Activated naive CD4-positive, alpha-beta T cell treated with anti-CD3 and anti-CD28 coated beads for 36 hours (primary cell): ENCODE measurements at regions not wholly inside any gene's neighbourhood (a gene's known extent, or its start where the extent isn't known, plus 50 kb on each side); places are given as distances from the start of the nearest gene placed in this dataset.

Experiments used
- CTCF ChIA-PET: fragments of 350-600 bp; sonication (Branson Sonifier 250); formaldehyde crosslinking; loops from one replicate; lab custom pipeline; 2021; ENCODE audit warnings: antibody characterized with exemption; lab: Charles Lee
- DNase-seq: peaks from one replicate; pipeline ENCODE4 v3.0.0-alpha.2; 2020
- H3K27ac Mint-ChIP-seq: one replicate; pipeline ENCODE4 v1.8.0; 2021; ENCODE audit warnings: mild to moderate bottlenecking, mixed read lengths
- H3K27me3 Mint-ChIP-seq: one replicate; pipeline ENCODE4 v1.8.0; 2021; ENCODE audit warnings: low read depth, mixed read lengths
- H3K36me3 Mint-ChIP-seq: one replicate; pipeline ENCODE4 v1.8.0; 2021; ENCODE audit warnings: low read depth, mixed read lengths
- H3K4me1 Mint-ChIP-seq: one replicate; pipeline ENCODE4 v1.8.0; 2021; ENCODE audit warnings: low read depth, mixed read lengths
- H3K4me3 Mint-ChIP-seq: one replicate; pipeline ENCODE4 v1.8.0; 2021; ENCODE audit warnings: mild to moderate bottlenecking, moderate library complexity, mixed read lengths
- H3K9me3 Mint-ChIP-seq: one replicate; pipeline ENCODE4 v1.8.0; 2021; ENCODE audit warnings: mixed read lengths
- intact Hi-C: fragments of 100-400 bp; cut with micrococcal nuclease; formaldehyde crosslinking; loops from one replicate; pipeline ENCODE4 v1.15.1; 2023

DNA sequence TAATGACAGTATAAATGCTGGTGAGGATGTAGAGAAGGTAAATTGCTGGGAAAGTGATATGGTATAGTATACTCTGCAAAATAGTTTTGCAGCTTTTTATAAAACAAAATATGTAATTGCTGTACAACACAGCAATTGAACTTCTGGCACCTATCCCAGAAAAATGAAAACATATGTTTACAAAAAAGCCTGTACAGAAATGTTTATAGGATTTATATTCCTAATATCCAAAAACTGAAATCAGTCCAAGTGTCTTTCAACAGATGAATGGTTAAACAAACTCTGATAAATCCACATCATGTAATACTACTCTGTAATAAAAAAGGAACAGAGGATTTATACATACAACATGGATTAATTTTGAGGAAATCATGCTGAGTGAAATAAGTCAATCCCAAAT is 198.4 kb upstream of the ACTRT1 start:
- DNase-seq: no peak

DNA sequence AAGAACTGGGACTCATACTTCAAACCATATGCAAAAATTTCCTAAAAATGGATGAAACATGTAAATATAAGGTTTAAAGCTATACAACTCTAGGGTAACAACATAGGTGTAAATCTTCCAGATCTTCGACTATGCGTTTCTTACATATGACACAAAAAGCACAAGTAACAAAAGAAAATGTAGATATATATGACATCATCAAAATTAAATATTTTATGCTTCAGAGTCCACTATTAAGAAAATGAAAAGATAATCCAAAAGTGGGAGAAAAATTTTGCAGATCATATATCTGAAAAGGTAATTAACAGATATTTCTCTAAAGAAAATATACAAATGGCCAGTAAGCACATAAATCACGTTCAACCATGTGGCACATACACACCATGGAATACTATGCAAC is 164.2 kb upstream of the ACTRT1 start:
- H3K9me3 Mint-ChIP-seq: peaks cover 3% of the 10 kb centered on the region
- no peaks in the 10 kb centered on the region for H3K4me1 Mint-ChIP-seq
- CTCF ChIA-PET: no interaction called here
- H3K27me3 Mint-ChIP-seq: no peaks in the 10 kb centered on the region
- H3K27ac Mint-ChIP-seq: no peak overlapping the region
- no peak for DNase-seq
- no peak overlapping the region for H3K4me3 Mint-ChIP-seq
- no peaks in the 10 kb centered on the region for H3K36me3 Mint-ChIP-seq
- intact Hi-C loops: no loop called here

More for the DNA sequence above, 198.4 kb upstream of the ACTRT1 start:
- Mint-ChIP-seq H3K9me3 (peaks cover 2% of the 10 kb centered on the region), H3K4me3 (no peak overlapping the region), H3K36me3 (no peaks in the 10 kb centered on the region), H3K27ac (no peak overlapping the region), H3K27me3 (no peaks in the 10 kb centered on the region), H3K4me1 (no peaks in the 10 kb centered on the region)
- intact Hi-C loops: no loop called here
- CTCF ChIA-PET: no interaction called here

DNA sequence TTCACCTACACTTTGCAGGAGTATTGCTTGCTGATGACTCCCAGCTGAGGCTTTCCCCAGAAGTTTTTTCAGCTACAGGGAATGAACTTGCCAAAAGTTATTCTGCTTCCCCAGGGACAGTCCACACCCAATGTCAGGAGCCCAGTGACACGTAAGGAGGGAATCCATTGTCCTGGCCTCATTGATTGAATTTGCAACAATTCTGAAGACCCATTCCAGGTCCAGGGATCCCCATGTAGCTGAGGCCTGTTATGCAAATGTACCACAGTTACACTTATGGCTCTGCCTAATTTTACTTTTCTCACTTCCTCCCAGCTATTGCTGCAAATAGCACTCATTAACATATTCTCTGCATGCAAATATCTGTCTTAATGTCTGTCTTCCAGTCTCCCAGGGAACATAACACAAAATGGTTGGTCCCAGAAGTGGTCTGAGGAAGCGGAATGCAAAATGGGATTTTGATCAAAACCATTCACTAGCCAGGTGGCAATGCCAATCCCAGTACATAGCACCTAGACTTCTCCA is 113.7 kb upstream of the ACTRT1 start:
- CTCF ChIA-PET: no interaction called here
- intact Hi-C loops: no loop called here
- H3K4me3 Mint-ChIP-seq: no peak overlapping the region
- no peaks in the 10 kb centered on the region for H3K9me3 Mint-ChIP-seq
- H3K27me3 Mint-ChIP-seq: no peaks in the 10 kb centered on the region
- no peak for DNase-seq
- H3K4me1 Mint-ChIP-seq: no peaks in the 10 kb centered on the region
- H3K27ac Mint-ChIP-seq: no peak overlapping the region
- no peaks in the 10 kb centered on the region for H3K36me3 Mint-ChIP-seq

DNA sequence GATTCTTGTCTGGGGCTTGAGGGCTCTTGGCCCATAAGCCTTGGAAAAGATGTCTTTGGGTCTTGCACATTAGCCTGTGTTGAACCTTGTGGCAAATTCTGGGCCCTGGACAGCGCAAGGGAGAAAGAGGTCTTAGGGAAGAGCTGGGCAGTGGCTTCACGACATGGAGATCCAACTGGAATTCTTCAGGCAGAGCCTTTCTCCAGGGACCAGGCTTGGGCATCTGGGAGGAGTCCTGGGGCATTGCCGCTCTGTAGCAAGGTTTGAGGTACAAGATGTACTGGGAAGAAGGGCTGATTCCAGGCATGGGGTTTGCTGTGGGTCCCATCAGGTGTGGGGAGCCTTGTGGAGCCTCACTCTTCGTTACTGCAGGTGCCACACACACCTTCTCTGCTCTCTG is 104.0 kb upstream of the ACTRT1 start:
- Mint-ChIP-seq H3K27ac (no peak overlapping the region), H3K9me3 (no peaks in the 10 kb centered on the region), H3K36me3 (no peaks in the 10 kb centered on the region), H3K27me3 (no peaks in the 10 kb centered on the region), H3K4me3 (no peak overlapping the region), H3K4me1 (no peaks in the 10 kb centered on the region)
- CTCF ChIA-PET: no interaction called here
- intact Hi-C loops: no loop called here
- no peak for DNase-seq

DNA sequence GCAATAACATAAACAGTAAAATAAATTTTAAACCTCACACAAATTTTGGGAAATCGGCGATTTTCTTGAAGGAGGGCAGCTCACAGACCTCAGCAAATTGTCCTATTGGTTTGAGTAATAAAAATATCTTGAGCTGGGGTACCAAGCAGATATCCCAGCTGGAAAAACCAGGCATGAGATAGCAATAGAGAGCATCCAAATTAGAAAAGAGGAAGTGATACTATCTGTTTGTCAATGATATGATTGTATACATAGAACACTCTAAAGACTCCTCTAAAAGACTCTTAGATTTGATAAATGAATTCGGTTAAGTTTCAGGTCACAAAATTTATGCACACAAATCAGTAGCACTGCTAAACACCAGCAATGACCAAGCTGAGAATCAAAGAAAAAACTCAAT is 90.5 kb upstream of the ACTRT1 start:
- intact Hi-C loops: no loop called here
- no peaks in the 10 kb centered on the region for H3K4me1 Mint-ChIP-seq
- H3K27ac Mint-ChIP-seq: no peak overlapping the region
- DNase-seq: no peak
- no peaks in the 10 kb centered on the region for H3K36me3 Mint-ChIP-seq
- no peaks in the 10 kb centered on the region for H3K9me3 Mint-ChIP-seq
- H3K27me3 Mint-ChIP-seq: no peaks in the 10 kb centered on the region
- CTCF ChIA-PET: no interaction called here
- no peak overlapping the region for H3K4me3 Mint-ChIP-seq

DNA sequence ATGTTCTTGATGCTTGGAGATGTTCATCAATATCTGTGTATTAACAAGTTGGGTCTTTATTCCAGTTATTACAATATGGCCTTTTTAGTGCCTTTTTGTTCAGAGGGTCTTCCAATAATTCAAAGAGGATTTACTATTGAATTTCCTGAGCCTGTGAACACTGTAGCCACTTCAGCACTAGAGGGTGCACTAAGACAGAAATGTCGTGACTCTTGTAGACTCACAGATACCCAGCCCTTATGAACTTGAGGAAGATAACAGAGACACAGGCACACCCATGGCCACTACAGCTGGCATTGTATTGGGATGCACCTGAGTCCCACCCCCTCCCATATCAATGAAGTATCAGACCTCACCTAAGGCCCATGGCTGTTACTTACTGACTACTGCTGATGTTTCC is 54.4 kb upstream of the ACTRT1 start:
- Mint-ChIP-seq H3K36me3 (no peaks in the 10 kb centered on the region), H3K9me3 (no peaks in the 10 kb centered on the region), H3K27me3 (no peaks in the 10 kb centered on the region), H3K4me1 (no peaks in the 10 kb centered on the region), H3K4me3 (no peak overlapping the region), H3K27ac (no peak overlapping the region)
- intact Hi-C loops: no loop called here
- CTCF ChIA-PET: no interaction called here
- no peak for DNase-seq

DNA sequence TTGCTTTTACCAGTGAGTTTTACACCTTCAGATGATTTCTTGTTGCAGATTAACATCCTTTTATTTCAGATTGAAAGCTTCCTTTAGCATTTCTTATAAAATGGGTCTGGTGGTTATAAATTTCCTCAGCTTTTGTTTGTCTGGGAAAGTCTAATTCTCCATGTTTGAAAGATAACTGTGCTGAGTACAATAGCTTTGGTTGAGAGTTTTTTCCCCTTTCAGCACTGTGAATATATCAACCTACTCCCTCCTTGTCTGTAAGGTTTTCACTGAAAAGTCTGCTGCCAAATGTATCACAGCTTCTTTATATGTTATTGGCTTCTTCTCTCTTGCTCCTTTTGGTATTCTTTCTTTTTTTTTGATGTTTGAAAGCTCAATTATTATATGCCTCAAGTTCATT is 53.5 kb upstream of the ACTRT1 start:
- H3K27me3 Mint-ChIP-seq: no peaks in the 10 kb centered on the region
- DNase-seq: no peak
- no peaks in the 10 kb centered on the region for H3K36me3 Mint-ChIP-seq
- intact Hi-C loops: no loop called here
- CTCF ChIA-PET: no interaction called here
- H3K9me3 Mint-ChIP-seq: no peaks in the 10 kb centered on the region
- H3K4me1 Mint-ChIP-seq: no peaks in the 10 kb centered on the region
- no peak overlapping the region for H3K4me3 Mint-ChIP-seq
- H3K27ac Mint-ChIP-seq: no peak overlapping the region
